H1 (cell line): ENCODE measurements at regions not wholly inside any gene's neighbourhood (a gene's known extent, or its start where the extent isn't known, plus 50 kb on each side); places are given as distances from the start of the nearest gene placed in this dataset.

Experiments
- CTCF ChIA-PET: fragments of 300-600 bp; sonication (Branson Sonifier 250); formaldehyde crosslinking; loops from one replicate; lab custom pipeline; 2021; ENCODE audit not compliant: partially characterized antibody; lab: Charles Lee
- POLR2A ChIA-PET: fragments of 300-600 bp; sonication (Branson Sonifier 250); formaldehyde crosslinking; loops from one replicate; lab custom pipeline; 2021; ENCODE audit warnings: inconsistent platforms; ENCODE audit not compliant: partially characterized antibody; lab: Charles Lee
- DNase-seq, 2 experiments: peaks; one replicate each; pipeline versions ENCODE4 v3.0.0 to v3.0.0-alpha.2; 2010 to 2022; ENCODE audit warnings: low spot score in 2 of 2, low read depth in 1 of 2, mixed read lengths in 1 of 2
- FAIRE-seq: peaks from 2 replicates; lab custom pipeline; 2011; peaks lifted over from hg19 to GRCh38; lab: Jason Lieb, UNC
- H2AFZ ChIP-seq: 2 replicates; pipeline ENCODE4 v1.8.1; 2012; ENCODE audit warnings: low read length, inconsistent platforms
- H2AK5ac ChIP-seq: 2 replicates; pipeline ENCODE4 v1.6.1; 2013; ENCODE audit warnings: low read depth, low read length
- H2BK120ac ChIP-seq: replicated peaks from 2 replicates; pipeline ENCODE3; 2013; ENCODE audit warnings: low read depth, low read length, inconsistent platforms
- H2BK12ac ChIP-seq: 2 replicates; pipeline ENCODE4 v1.6.1; 2013; ENCODE audit warnings: low read depth, low read length
- H2BK15ac ChIP-seq: 2 replicates; pipeline ENCODE4 v1.6.1; 2013; ENCODE audit warnings: low read length
- H2BK20ac ChIP-seq: 2 replicates; pipeline ENCODE4 v1.6.1; 2013; ENCODE audit warnings: low read length
- H2BK5ac ChIP-seq: 2 replicates; pipeline ENCODE4 v1.6.1; 2013; ENCODE audit warnings: low read depth, low read length
- H3K14ac ChIP-seq: 2 replicates; pipeline ENCODE4 v1.6.1; 2013; ENCODE audit warnings: inconsistent platforms; ENCODE audit not compliant: insufficient read length
- H3K18ac ChIP-seq: 2 replicates; pipeline ENCODE4 v1.6.1; 2013; ENCODE audit warnings: low read length; ENCODE audit errors: extremely low read depth
- H3K23ac ChIP-seq: 2 replicates; pipeline ENCODE4 v1.6.1; 2013; ENCODE audit warnings: inconsistent platforms; ENCODE audit not compliant: insufficient read length
- H3K23me2 ChIP-seq: 2 replicates; pipeline ENCODE4 v1.6.1; 2013; ENCODE audit warnings: low read depth, low read length
- H3K27ac ChIP-seq: 2 replicates; pipeline ENCODE4 v1.6.1; 2011; ENCODE audit warnings: low read depth, low read length, inconsistent platforms
- H3K27me3 ChIP-seq, 4 experiments: replicated peaks in 1 of 4; 1 replicate in 1 of 4; 2 replicates in 3 of 4; pipeline versions ENCODE4 v1.6.1 to v1.8.1; 2011 to 2013; ENCODE audit warnings: low read length in 3 of 4, mild to moderate bottlenecking in 3 of 4, inconsistent platforms in 2 of 4, mixed read lengths in 2 of 4, moderate library complexity in 1 of 4; ENCODE audit not compliant: control insufficient read depth in 3 of 4, insufficient read depth in 3 of 4; ENCODE audit errors: extremely low read depth in 1 of 4
- H3K36me3 ChIP-seq, 4 experiments: 2 replicates each; pipeline versions ENCODE4 v1.6.1 to v1.8.1; 2011 to 2013; ENCODE audit warnings: mild to moderate bottlenecking in 4 of 4, low read length in 3 of 4, moderate library complexity in 2 of 4, control low read depth in 1 of 4, inconsistent platforms in 1 of 4; ENCODE audit not compliant: insufficient read depth in 4 of 4, control insufficient read depth in 2 of 4
- H3K4ac ChIP-seq: replicated peaks from 2 replicates; pipeline ENCODE3; 2013; ENCODE audit warnings: low read length, low read depth, mixed read lengths, inconsistent platforms; ENCODE audit not compliant: insufficient read length
- H3K4me1 ChIP-seq, 4 experiments: replicated peaks in 1 of 4; 1 replicate in 1 of 4; 2 replicates in 3 of 4; pipeline versions ENCODE4 v1.6.1 to v1.8.1; 2011 to 2013; ENCODE audit warnings: low read length in 3 of 4, inconsistent platforms in 2 of 4, mixed read lengths in 1 of 4; ENCODE audit not compliant: insufficient read depth in 4 of 4, control insufficient read depth in 3 of 4
- H3K4me2 ChIP-seq, 2 experiments: 2 replicates each; pipeline versions ENCODE4 v1.6.1 to v1.8.1; 2011 to 2013; ENCODE audit warnings: low read depth in 2 of 2, low read length in 2 of 2, control low read depth in 1 of 2, inconsistent platforms in 1 of 2, mild to moderate bottlenecking in 1 of 2; ENCODE audit not compliant: insufficient read depth in 1 of 2
- H3K4me3 ChIP-seq, 4 experiments: fragments of 200-600, 300-600 bp in 1 of 4; sonication (generic), shearing (Covaris generic), sonication (Bioruptor Twin) in 1 of 4; 2 replicates each; pipeline versions ENCODE4 v1.5.1 to v1.8.1; 2011 to 2016; ENCODE audit warnings: low read length in 4 of 4, low read depth in 3 of 4, control low read depth in 2 of 4, inconsistent platforms in 2 of 4, mild to moderate bottlenecking in 2 of 4, mixed read lengths in 1 of 4, moderate library complexity in 1 of 4; ENCODE audit not compliant: insufficient read depth in 2 of 4; ENCODE audit errors: extremely low read depth in 1 of 4
- H3K56ac ChIP-seq: replicated peaks from 2 replicates; pipeline ENCODE3; 2013; ENCODE audit warnings: low read depth, mild to moderate bottlenecking, mixed read lengths, low read length, inconsistent platforms; ENCODE audit not compliant: insufficient read length
- H3K79me1 ChIP-seq: 2 replicates; pipeline ENCODE4 v1.6.1; 2013; ENCODE audit warnings: low read depth, low read length, control low read depth
- H3K79me2 ChIP-seq, 2 experiments: 2 replicates each; pipeline versions ENCODE4 v1.6.1 to v1.8.1; 2012 to 2013; ENCODE audit warnings: low read length in 2 of 2, mild to moderate bottlenecking in 2 of 2, inconsistent platforms in 1 of 2; ENCODE audit not compliant: insufficient read depth in 2 of 2, control insufficient read depth in 1 of 2
- H3K9ac ChIP-seq, 4 experiments: replicated peaks in 1 of 4; 1 replicate in 1 of 4; 2 replicates in 3 of 4; pipeline versions ENCODE4 v1.6.1 to v1.8.1; 2011 to 2013; ENCODE audit warnings: low read depth in 3 of 4, low read length in 3 of 4, control low read depth in 2 of 4, mild to moderate bottlenecking in 2 of 4, moderate library complexity in 2 of 4, inconsistent platforms in 1 of 4; ENCODE audit errors: extremely low read depth in 1 of 4
- H3K9me3 ChIP-seq, 2 experiments: 2 replicates each; pipeline versions ENCODE4 v1.6.1 to v1.8.1; 2012 to 2013; ENCODE audit warnings: mild to moderate bottlenecking in 2 of 2, moderate library complexity in 2 of 2, control low read depth in 1 of 2, inconsistent platforms in 1 of 2, low read depth in 1 of 2, low read length in 1 of 2, mixed read lengths in 1 of 2; ENCODE audit not compliant: insufficient read depth in 2 of 2
- H4K20me1 ChIP-seq, 2 experiments: replicated peaks in 1 of 2; 2 replicates each; pipeline versions ENCODE3 to v1.8.1; 2011 to 2013; ENCODE audit warnings: inconsistent platforms in 2 of 2, low read length in 2 of 2, mild to moderate bottlenecking in 1 of 2; ENCODE audit not compliant: insufficient read depth in 2 of 2, control insufficient read depth in 1 of 2
- H4K5ac ChIP-seq: 2 replicates; pipeline ENCODE4 v1.6.1; 2013; ENCODE audit warnings: low read length, low read depth, mixed read lengths, inconsistent platforms; ENCODE audit not compliant: insufficient read length
- H4K8ac ChIP-seq: 2 replicates; pipeline ENCODE4 v1.8.0; 2013; ENCODE audit warnings: mild to moderate bottlenecking, moderate library complexity, low read length, inconsistent platforms; ENCODE audit not compliant: insufficient read depth; ENCODE audit errors: extremely low read depth
- H4K91ac ChIP-seq: replicated peaks from 2 replicates; pipeline ENCODE3; 2013; ENCODE audit warnings: low read length, mixed read lengths, inconsistent platforms; ENCODE audit not compliant: insufficient read length
- CBX5 ChIP-seq: fragments of 300-800, 300-1000 bp; sonication (generic); IDR thresholded peaks from 2 replicates; pipeline ENCODE4 v1.7.1; 2016; ENCODE audit warnings: antibody characterized with exemption, low read length, low read depth
- CHD2 ChIP-seq: IDR thresholded peaks from 2 replicates; pipeline ENCODE4 v1.6.1; 2012; ENCODE audit warnings: low read length, improper control_type of control experiment
- CREB1 ChIP-seq: IDR thresholded peaks from 2 replicates; pipeline ENCODE4 v1.6.1; 2012; ENCODE audit warnings: inconsistent platforms
- EGR1 ChIP-seq: IDR thresholded peaks from 2 replicates; pipeline ENCODE4 v1.6.1; 2011; ENCODE audit warnings: low read depth, low read length, borderline replicate concordance
- EZH2 ChIP-seq: fragments of 200-600 bp; sonication (generic); IDR thresholded peaks from 2 replicates; pipeline ENCODE4 v1.7.1; 2012; ENCODE audit warnings: low read depth, mild to moderate bottlenecking, moderate library complexity, low read length, inconsistent platforms; ENCODE audit not compliant: severe bottlenecking
- FOSL1 ChIP-seq: IDR thresholded peaks from 2 replicates; pipeline ENCODE4 v1.6.1; 2011; ENCODE audit warnings: mild to moderate bottlenecking, low read depth, low read length, moderate library complexity; ENCODE audit not compliant: insufficient read depth
- GABPA ChIP-seq: IDR thresholded peaks from 2 replicates; pipeline ENCODE4 v1.6.1; 2011; ENCODE audit warnings: mild to moderate bottlenecking, low read length, moderate library complexity, borderline replicate concordance; ENCODE audit not compliant: insufficient read depth
- KDM1A ChIP-seq: fragments of 200-600, 300-600 bp; sonication (generic); IDR thresholded peaks from 2 replicates; pipeline ENCODE4 v1.7.1; 2016; ENCODE audit warnings: mild to moderate bottlenecking, low read length, borderline replicate concordance
- MAX ChIP-seq: IDR thresholded peaks from 2 replicates; pipeline ENCODE4 v1.6.1; 2012; ENCODE audit warnings: inconsistent platforms
- NANOG ChIP-seq: IDR thresholded peaks from 2 replicates; pipeline ENCODE4 v1.6.1; 2011; ENCODE audit warnings: low read length, low read depth, mild to moderate bottlenecking, inconsistent platforms; ENCODE audit not compliant: insufficient read depth, poor library complexity, severe bottlenecking
- NRF1 ChIP-seq: IDR thresholded peaks from 2 replicates; pipeline ENCODE4 v1.6.1; 2011; ENCODE audit warnings: mild to moderate bottlenecking, low read depth, low read length, improper control_type of control experiment
- POLR2AphosphoS5 ChIP-seq: IDR thresholded peaks from 2 replicates; pipeline ENCODE4 v1.6.1; 2011; ENCODE audit warnings: low read depth, low read length
- RFX5 ChIP-seq: IDR thresholded peaks from 2 replicates; pipeline ENCODE4 v1.6.1; 2011; ENCODE audit warnings: low read depth, low read length, improper control_type of control experiment, borderline replicate concordance
- RXRA ChIP-seq: IDR thresholded peaks from 2 replicates; pipeline ENCODE4 v1.6.1; 2011; ENCODE audit warnings: low read depth, mild to moderate bottlenecking, low read length, moderate library complexity; ENCODE audit not compliant: insufficient read depth
- SP1 ChIP-seq: IDR thresholded peaks from 2 replicates; pipeline ENCODE4 v1.6.1; 2011; ENCODE audit warnings: low read depth, low read length
- SUZ12 ChIP-seq: fragments of 200-600 bp; sonication (generic); IDR thresholded peaks from 2 replicates; pipeline ENCODE4 v1.6.1; 2012; ENCODE audit warnings: mild to moderate bottlenecking, inconsistent platforms, low read length, moderate library complexity, mixed read lengths
- WGBS, 2 experiments: shearing (Covaris generic) in 1 of 2; methylation state at CpG; one replicate each; pipeline versions ENCODE4 v1.1.6 to v1.1.7; 2013 to 2015; ENCODE audit warnings: low lambda C conversion rate in 2 of 2, mixed read lengths in 2 of 2, inconsistent platforms in 1 of 2, low coverage in 1 of 2, missing lambda C conversion rate in 1 of 2; ENCODE audit not compliant: insufficient replicate concordance in 2 of 2, insufficient coverage in 1 of 2, insufficient read length in 1 of 2; ENCODE audit errors: extremely low coverage in 1 of 2, missing lambda C conversion rate in 1 of 2; 5-methylcytosine and 5-hydroxymethylcytosine counted together

- H3K79me1 ChIP-seq = no peaks in the 10 kb centered on the region
- no peak overlapping the region for H2AK5ac ChIP-seq
- TF ChIP-seq FOSL1 = no peak
- TF ChIP-seq RFX5 = no peak
- no peak for TF ChIP-seq GABPA
- TF ChIP-seq POLR2AphosphoS5 = no peak
- no peak for TF ChIP-seq EGR1
- no peak for TF ChIP-seq CHD2
- TF ChIP-seq NRF1 = no peak
- no peak for TF ChIP-seq NANOG
- no peak for TF ChIP-seq KDM1A
- no peak for TF ChIP-seq RXRA
- no peak for TF ChIP-seq CREB1
- TF ChIP-seq CBX5 = no peak
- no peak for TF ChIP-seq MAX
- TF ChIP-seq SP1 = no peak
- TF ChIP-seq SUZ12 = no peak
- TF ChIP-seq EZH2 = no peak
These were observed 410.4 kb upstream of the PTPRD start for GRCh38 chr9:11023201-11023600.

More at GRCh38 chr9:11023201-11023600, 410.4 kb upstream of the PTPRD start:
- Histone ChIP-seq H3K9ac (no peak overlapping the region), H2BK5ac (no peak overlapping the region), H3K23me2 (no peaks in the 10 kb centered on the region; the same call in 1 of the 2 replicates), H4K20me1 (no peaks in the 10 kb centered on the region), H2BK15ac (no peak overlapping the region), H4K91ac (no peak overlapping the region), H3K4me2 (no peak overlapping the region), H3K36me3 (no peaks in the 10 kb centered on the region), H3K79me2 (no peaks in the 10 kb centered on the region), H3K14ac (no peak overlapping the region), H4K8ac (no peak overlapping the region), H2BK120ac (no peak overlapping the region), H4K5ac (no peak overlapping the region), H3K56ac (no peak overlapping the region), H3K9me3 (no peaks in the 10 kb centered on the region), H2BK20ac (no peak overlapping the region), H3K4ac (no peak overlapping the region), H3K4me1 (no peaks in the 10 kb centered on the region), H3K4me3 (no peak overlapping the region), H3K27ac (no peak overlapping the region), H3K18ac (no peak overlapping the region), H2BK12ac (no peak overlapping the region), H3K27me3 (no peaks in the 10 kb centered on the region), H3K23ac (no peak overlapping the region), H2AFZ (no peak overlapping the region)
- 93% methylated on average over 2 of the region's 2 CpGs; no CpG with 5 or more reads in 1 of the 2 experiments for WGBS, 2 experiments
- FAIRE-seq = no peak
- no peak for DNase-seq
- ChIA-PET POLR2A (no interaction called here), CTCF (interaction anchor here (0.7 kb wide), 1 partner anchor 181 kb away, joined by 3 read pairs; no protein-coding TSS in a partner anchor)
